GM12878 (cell line): ENCODE measurements at regions not wholly inside any gene's neighbourhood (a gene's known extent, or its start where the extent isn't known, plus 50 kb on each side); places are given as distances from the start of the nearest gene placed in this dataset.

Experiments
- ATAC-seq: fragments of 200-7000 bp; cut with Tn5 transposase; 3 replicates; pipeline ENCODE4 v1.9.1; 2020; ENCODE audit warnings: mild to moderate bottlenecking, moderate library complexity
- BruUV-seq: library from RNA; stranded (reverse); fragments of 400-500 nt; replicated peaks from 2 replicates; lab custom pipeline; 2021; lab: Mats Ljungman, UMichigan
- CTCF ChIA-PET: fragments of 300-600 bp; sonication (Branson Sonifier 250); formaldehyde crosslinking; extraction: SDS; loops from one replicate; lab custom pipeline; 2021; ENCODE audit warnings: inconsistent platforms; lab: Yijun Ruan, JAX
- POLR2A ChIA-PET: fragments of 350-600 bp; formaldehyde crosslinking; extraction: SDS; loops from one replicate; lab custom pipeline; 2021; ENCODE audit warnings: inconsistent platforms; lab: Charles Lee
- RAD21 ChIA-PET: fragments of 300-600 bp; sonication (Branson Sonifier 250); formaldehyde crosslinking; loops from one replicate; lab custom pipeline; 2023; ENCODE audit warnings: antibody characterized with exemption; ENCODE audit not compliant: unreplicated experiment; lab: Charles Lee
- SMC1A ChIA-PET: fragments of 300-600 bp; sonication (Branson Sonifier 250); formaldehyde crosslinking; loops from one replicate; lab custom pipeline; 2023; ENCODE audit not compliant: unreplicated experiment, uncharacterized antibody; lab: Charles Lee
- DNase-seq: peaks from one replicate; pipeline ENCODE4 v3.0.0-alpha.2; 2011; ENCODE audit warnings: low read depth, low spot score
- FAIRE-seq: peaks from 3 replicates; lab custom pipeline; 2011; peaks lifted over from hg19 to GRCh38; lab: Jason Lieb, UNC
- H2AFZ ChIP-seq: 2 replicates; pipeline ENCODE4 v1.6.0; 2011; ENCODE audit warnings: low read depth, low read length, control low read depth; ENCODE audit not compliant: control insufficient read depth
- H3K27ac ChIP-seq: 2 replicates; pipeline ENCODE4 v1.5.1; 2011; ENCODE audit warnings: control low read depth; ENCODE audit not compliant: control insufficient read depth, insufficient read depth
- H3K27me3 ChIP-seq, 2 experiments: replicated peaks in 1 of 2; 2 replicates each; pipeline versions ENCODE4 v1.6.0 to v1.6.1; 2011; ENCODE audit warnings: low read length in 1 of 2; ENCODE audit not compliant: control insufficient read depth in 2 of 2, insufficient read depth in 2 of 2
- H3K36me3 ChIP-seq, 2 experiments: 2 replicates each; pipeline ENCODE4 v1.5.1; 2011; ENCODE audit warnings: low read length in 1 of 2; ENCODE audit not compliant: control insufficient read depth in 2 of 2, insufficient read depth in 2 of 2
- H3K4me1 ChIP-seq: 2 replicates; pipeline ENCODE4 v1.6.1; 2011; ENCODE audit warnings: mild to moderate bottlenecking, low read length, moderate library complexity, mixed read lengths; ENCODE audit not compliant: control insufficient read depth, insufficient read depth
- H3K4me2 ChIP-seq: 2 replicates; pipeline ENCODE4 v1.6.0; 2011; ENCODE audit warnings: control low read depth; ENCODE audit not compliant: control insufficient read depth, insufficient read depth
- H3K4me3 ChIP-seq: fragments of 200-600 bp; sonication (generic); 2 replicates; pipeline ENCODE4 v1.5.1; 2016
- H3K79me2 ChIP-seq: 2 replicates; pipeline ENCODE4 v1.6.0; 2011; ENCODE audit warnings: low read length; ENCODE audit not compliant: control insufficient read depth, insufficient read depth
- H3K9ac ChIP-seq: 2 replicates; pipeline ENCODE4 v1.8.0; 2011; ENCODE audit warnings: low read length, control low read depth, mixed read lengths; ENCODE audit not compliant: control insufficient read depth, insufficient read depth
- H3K9me3 ChIP-seq: replicated peaks from 3 replicates; pipeline ENCODE4 v1.5.1; 2011; ENCODE audit warnings: mild to moderate bottlenecking, low read length; ENCODE audit not compliant: control insufficient read depth, insufficient read depth
- H4K20me1 ChIP-seq: 2 replicates; pipeline ENCODE4 v1.6.0; 2011; ENCODE audit not compliant: control insufficient read depth, insufficient read depth
- BCL11A ChIP-seq: IDR thresholded peaks from 2 replicates; pipeline ENCODE4 v1.6.1; 2011; ENCODE audit warnings: low read depth, low read length
- BHLHE40 ChIP-seq, 2 experiments: fragments of 450-650 bp in 1 of 2; IDR thresholded peaks; 2 replicates each; pipeline ENCODE4 v1.6.1; 2011 to 2017; ENCODE audit warnings: low read depth in 2 of 2, borderline replicate concordance in 1 of 2, improper control_type of control experiment in 1 of 2, low read length in 1 of 2, mild to moderate bottlenecking in 1 of 2
- ESRRA ChIP-seq: IDR thresholded peaks from 2 replicates; pipeline ENCODE4 v1.6.1; 2012; ENCODE audit warnings: mild to moderate bottlenecking, low read length, improper control_type of control experiment
- GABPA ChIP-seq: IDR thresholded peaks from 2 replicates; pipeline ENCODE4 v1.6.1; 2014; ENCODE audit warnings: antibody characterized with exemption, low read depth, mild to moderate bottlenecking, inconsistent platforms
- HCFC1 ChIP-seq: fragments of 150-350 bp; IDR thresholded peaks from 2 replicates; pipeline ENCODE4 v1.6.1; 2014; ENCODE audit warnings: low read length
- IKZF1 ChIP-seq: fragments of 450-650 bp; conservative IDR thresholded peaks from 2 replicates; pipeline ENCODE4 v1.6.1; 2017; ENCODE audit warnings: antibody characterized with exemption, mild to moderate bottlenecking
- JUNB ChIP-seq: IDR thresholded peaks from 2 replicates; pipeline ENCODE4 v1.6.1; 2016; ENCODE audit warnings: antibody characterized with exemption, mild to moderate bottlenecking
- LARP7 ChIP-seq: fragments of 450-650 bp; IDR thresholded peaks from 2 replicates; pipeline ENCODE4 v1.6.1; 2017; ENCODE audit warnings: mild to moderate bottlenecking
- MTA3 ChIP-seq: IDR thresholded peaks from 2 replicates; pipeline ENCODE4 v1.6.1; 2012; ENCODE audit warnings: low read length, inconsistent platforms, borderline replicate concordance
- NFXL1 ChIP-seq: fragments of 450-650 bp; IDR thresholded peaks from 2 replicates; pipeline ENCODE4 v1.6.1; 2017; ENCODE audit warnings: antibody characterized with exemption, mild to moderate bottlenecking, borderline replicate concordance
- ZBTB11 ChIP-seq: fragments of 450-650 bp; formaldehyde crosslinking; IDR thresholded peaks from 2 replicates; pipeline ENCODE4 v1.5.0; 2022; ENCODE audit warnings: mild to moderate bottlenecking, missing genetic modification characterization
- WGBS: methylation state at CpG from one replicate; pipeline ENCODE4 v1.1.6; 2016; ENCODE audit warnings: low lambda C conversion rate; ENCODE audit not compliant: insufficient replicate concordance, insufficient coverage; ENCODE audit errors: missing lambda C conversion rate; 5-methylcytosine and 5-hydroxymethylcytosine counted together
- in situ Hi-C: fragments of 300-500 bp; cut with MboI; formaldehyde crosslinking; loops from 9 replicates; pipeline ENCODE4 v1.14.3; 2018; ENCODE audit warnings: mixed read lengths
- intact Hi-C: fragments of 100-400 bp; cut with micrococcal nuclease; formaldehyde crosslinking; loops from one replicate; pipeline ENCODE4 v1.14.2; 2022; ENCODE audit not compliant: unreplicated experiment
- TF ChIP-seq, protein P1 (sequence below): fragments of 450-650 bp; IDR thresholded peaks from 2 replicates; pipeline ENCODE4 v1.6.1; 2014; ENCODE audit warnings: mild to moderate bottlenecking
- TF ChIP-seq, protein P2 (sequence below): fragments of 150-350 bp; IDR thresholded peaks from 2 replicates; pipeline ENCODE4 v1.6.1; 2014; ENCODE audit warnings: mild to moderate bottlenecking, low read depth, low read length
- TF ChIP-seq, protein P3 (sequence below): IDR thresholded peaks from 2 replicates; pipeline ENCODE4 v1.6.1; 2012; ENCODE audit warnings: low read depth, low read length, improper control_type of control experiment

GRCh38 chr10:34885011-34885410, 69.9 kb upstream of the PARD3 start:
- POLR2A ChIA-PET, result interaction anchor here (0.5 to 1.3 kb wide), 3 partner anchors 8 to 168 kb away, joined by 3 to 4 read pairs (median 3); no protein-coding TSS in a partner anchor
- TF ChIP-seq, protein P1, sequence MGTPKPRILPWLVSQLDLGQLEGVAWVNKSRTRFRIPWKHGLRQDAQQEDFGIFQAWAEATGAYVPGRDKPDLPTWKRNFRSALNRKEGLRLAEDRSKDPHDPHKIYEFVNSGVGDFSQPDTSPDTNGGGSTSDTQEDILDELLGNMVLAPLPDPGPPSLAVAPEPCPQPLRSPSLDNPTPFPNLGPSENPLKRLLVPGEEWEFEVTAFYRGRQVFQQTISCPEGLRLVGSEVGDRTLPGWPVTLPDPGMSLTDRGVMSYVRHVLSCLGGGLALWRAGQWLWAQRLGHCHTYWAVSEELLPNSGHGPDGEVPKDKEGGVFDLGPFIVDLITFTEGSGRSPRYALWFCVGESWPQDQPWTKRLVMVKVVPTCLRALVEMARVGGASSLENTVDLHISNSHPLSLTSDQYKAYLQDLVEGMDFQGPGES, result no peak
- TF ChIP-seq BHLHE40 (IDR thresholded peaks at IDR 0.05; ENCODE audit: borderline replicate concordance in 1 of 2, low read depth in 2 of 2, low read length in 1 of 2), result no peak
- TF ChIP-seq GABPA, result no peak
- TF ChIP-seq JUNB, result no peak
- TF ChIP-seq HCFC1, result no peak
- TF ChIP-seq, protein P2, sequence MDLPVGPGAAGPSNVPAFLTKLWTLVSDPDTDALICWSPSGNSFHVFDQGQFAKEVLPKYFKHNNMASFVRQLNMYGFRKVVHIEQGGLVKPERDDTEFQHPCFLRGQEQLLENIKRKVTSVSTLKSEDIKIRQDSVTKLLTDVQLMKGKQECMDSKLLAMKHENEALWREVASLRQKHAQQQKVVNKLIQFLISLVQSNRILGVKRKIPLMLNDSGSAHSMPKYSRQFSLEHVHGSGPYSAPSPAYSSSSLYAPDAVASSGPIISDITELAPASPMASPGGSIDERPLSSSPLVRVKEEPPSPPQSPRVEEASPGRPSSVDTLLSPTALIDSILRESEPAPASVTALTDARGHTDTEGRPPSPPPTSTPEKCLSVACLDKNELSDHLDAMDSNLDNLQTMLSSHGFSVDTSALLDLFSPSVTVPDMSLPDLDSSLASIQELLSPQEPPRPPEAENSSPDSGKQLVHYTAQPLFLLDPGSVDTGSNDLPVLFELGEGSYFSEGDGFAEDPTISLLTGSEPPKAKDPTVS, result no peak
- no peak for TF ChIP-seq ZBTB11
- TF ChIP-seq BCL11A, result no peak
- TF ChIP-seq, protein P3, sequence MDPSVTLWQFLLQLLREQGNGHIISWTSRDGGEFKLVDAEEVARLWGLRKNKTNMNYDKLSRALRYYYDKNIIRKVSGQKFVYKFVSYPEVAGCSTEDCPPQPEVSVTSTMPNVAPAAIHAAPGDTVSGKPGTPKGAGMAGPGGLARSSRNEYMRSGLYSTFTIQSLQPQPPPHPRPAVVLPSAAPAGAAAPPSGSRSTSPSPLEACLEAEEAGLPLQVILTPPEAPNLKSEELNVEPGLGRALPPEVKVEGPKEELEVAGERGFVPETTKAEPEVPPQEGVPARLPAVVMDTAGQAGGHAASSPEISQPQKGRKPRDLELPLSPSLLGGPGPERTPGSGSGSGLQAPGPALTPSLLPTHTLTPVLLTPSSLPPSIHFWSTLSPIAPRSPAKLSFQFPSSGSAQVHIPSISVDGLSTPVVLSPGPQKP, result no peak
- TF ChIP-seq ESRRA, result no peak
- no peak for TF ChIP-seq LARP7
- no peak for TF ChIP-seq NFXL1
- TF ChIP-seq MTA3, result no peak
- TF ChIP-seq IKZF1, result no peak

More at GRCh38 chr10:34885011-34885410, 69.9 kb upstream of the PARD3 start:
- Histone ChIP-seq H2AFZ (no peak overlapping the region), H3K9ac (no peak overlapping the region), H3K27me3 (no peaks in the 10 kb centered on the region), H3K36me3 (no peaks in the 10 kb centered on the region), H3K79me2 (no peaks in the 10 kb centered on the region), H4K20me1 (no peaks in the 10 kb centered on the region), H3K9me3 (no peaks in the 10 kb centered on the region), H3K4me1 (no peaks in the 10 kb centered on the region), H3K27ac (no peak overlapping the region), H3K4me3 (no peak overlapping the region), H3K4me2 (no peak overlapping the region)
- BruUV-seq, result no TSS peak
- 65% methylated on average over 4 of the region's 4 CpGs for WGBS
- RAD21 ChIA-PET, result interaction anchor here (1.0 to 2.9 kb wide), 6 partner anchors 9 to 162 kb away, joined by 3 to 9 read pairs (median 4); no protein-coding TSS in a partner anchor
- no peak for FAIRE-seq
- intact Hi-C loops (no loop called here), in situ Hi-C loops (no loop called here)
- no peak for DNase-seq
- CTCF ChIA-PET, result interaction anchor here (0.6 to 1.9 kb wide), 9 partner anchors 8 to 228 kb away, joined by 3 to 9 read pairs (median 3); no protein-coding TSS in a partner anchor
- SMC1A ChIA-PET, result interaction anchor here (0.6 to 1.2 kb wide), 4 partner anchors 9 to 310 kb away, joined by 3 to 6 read pairs (median 3); no protein-coding TSS in a partner anchor
- peak; percentile 34 for ATAC-seq
